EL (cell line): ENCODE measurements at regions not wholly inside any gene's neighbourhood (a gene's known extent, or its start where the extent isn't known, plus 50 kb on each side); places are given as distances from the start of the nearest gene placed in this dataset.
A peak's percentile ranks its signal among the peaks of the same experiment; 100 is the strongest.
"Not testable (repeated sequence)": the region's sequence is repeated elsewhere in the genome, so short reads cannot be mapped to it uniquely, and the experiment has no call there.

Source experiments
- DNase-seq: peaks from one replicate; pipeline ENCODE4 v3.0.0-alpha.2; 2016

- no peak for DNase-seq
These were observed 1635.4 kb upstream of the FLRT2 start for GRCh38 chr14:83894568-83894967.

DNA sequence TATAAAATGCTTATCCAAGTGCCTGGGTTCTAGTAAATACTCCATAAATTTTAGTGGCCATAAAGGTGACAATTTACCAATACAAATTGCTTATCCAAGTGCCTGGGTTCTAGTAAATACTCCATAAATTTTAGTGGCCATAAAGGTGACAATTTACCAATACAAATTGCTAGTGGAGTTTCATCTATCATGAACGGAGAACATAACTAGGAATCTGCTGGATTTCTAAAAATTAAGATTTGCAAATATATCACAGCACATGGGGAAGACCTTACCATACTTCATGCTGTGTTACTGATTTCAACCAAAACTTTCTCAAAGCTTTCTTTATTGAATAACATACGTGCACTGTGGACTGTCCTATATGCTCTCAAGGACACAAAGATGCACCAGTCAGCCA, 1631.4 kb upstream of the FLRT2 start:
- DNase-seq, result not testable (repeated sequence)

GRCh38 chr14:83899706-83900105, 1630.2 kb upstream of the FLRT2 start:
- DNase-seq, result no peak

DNA sequence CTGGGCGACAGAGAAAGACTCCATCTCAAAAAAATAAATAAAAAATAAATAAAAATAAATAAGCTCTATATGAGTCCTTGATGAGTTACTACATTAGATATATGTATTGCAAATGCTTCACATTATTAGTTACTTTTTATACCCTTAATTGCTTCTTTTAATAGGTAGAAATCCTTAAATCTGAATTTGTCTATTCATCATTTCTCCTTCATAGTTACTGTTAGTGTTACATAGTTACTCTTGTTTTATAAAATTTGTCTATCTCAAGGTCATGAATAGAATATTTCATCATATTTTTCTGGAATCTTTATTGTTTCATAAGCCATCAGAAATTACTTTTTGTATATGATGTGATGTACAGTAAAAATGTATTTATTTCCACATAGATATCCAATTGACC, 1624.8 kb upstream of the FLRT2 start:
- no peak for DNase-seq

- no peak for DNase-seq
These were observed 1621.5 kb upstream of the FLRT2 start for GRCh38 chr14:83908419-83908818.

DNA sequence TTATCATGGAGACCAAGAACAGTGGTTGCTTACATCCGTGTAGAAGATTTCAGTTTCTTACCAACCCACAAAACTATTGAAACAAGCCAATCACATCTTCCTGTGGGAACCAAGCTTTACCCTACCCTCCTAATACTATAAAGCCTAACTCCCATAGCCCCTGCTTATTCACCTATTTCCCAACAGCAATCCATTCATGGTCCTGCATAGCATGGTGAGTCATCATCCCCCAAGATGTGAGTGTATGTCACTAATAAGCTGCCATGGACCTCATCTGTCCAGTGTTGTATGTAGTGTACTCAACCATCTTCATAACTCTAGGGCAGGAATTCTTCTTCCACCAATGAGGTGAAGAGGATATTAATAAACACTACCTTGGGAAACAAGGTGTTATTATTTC, 1620.4 kb upstream of the FLRT2 start:
- DNase-seq, result peak; percentile 1

DNA sequence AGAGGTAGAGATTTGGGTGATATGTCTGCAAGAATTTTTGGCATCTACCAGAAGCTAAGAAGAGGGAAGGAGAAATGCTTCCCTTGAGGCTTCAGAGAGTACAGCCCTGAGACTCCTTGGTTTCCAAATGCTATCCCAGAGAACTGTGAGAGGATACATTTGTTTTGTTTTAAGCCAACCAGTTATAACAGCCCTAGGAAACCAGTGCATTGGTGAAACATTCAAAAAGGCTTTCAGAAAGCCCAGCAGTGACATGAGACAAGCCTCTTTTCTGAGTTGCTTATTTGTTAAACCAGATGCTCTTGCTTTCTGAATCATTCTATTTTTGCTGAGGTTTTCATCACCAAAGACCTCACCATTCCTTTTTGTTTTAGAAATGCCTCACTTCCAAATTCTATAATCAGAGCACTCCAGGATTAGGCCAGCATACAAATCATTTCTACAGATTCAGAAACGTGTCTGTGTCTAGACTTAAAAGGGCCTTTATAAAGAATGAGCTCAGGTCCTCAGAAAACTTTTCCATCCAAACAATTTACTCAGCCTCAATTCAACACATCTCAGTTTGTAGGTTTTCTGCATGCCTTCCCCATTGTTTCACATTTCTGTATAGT, 1617.8 kb upstream of the FLRT2 start:
- DNase-seq, result no peak

- DNase-seq, result no peak
These were observed 1616.5 kb upstream of the FLRT2 start for GRCh38 chr14:83913476-83913875.

DNA sequence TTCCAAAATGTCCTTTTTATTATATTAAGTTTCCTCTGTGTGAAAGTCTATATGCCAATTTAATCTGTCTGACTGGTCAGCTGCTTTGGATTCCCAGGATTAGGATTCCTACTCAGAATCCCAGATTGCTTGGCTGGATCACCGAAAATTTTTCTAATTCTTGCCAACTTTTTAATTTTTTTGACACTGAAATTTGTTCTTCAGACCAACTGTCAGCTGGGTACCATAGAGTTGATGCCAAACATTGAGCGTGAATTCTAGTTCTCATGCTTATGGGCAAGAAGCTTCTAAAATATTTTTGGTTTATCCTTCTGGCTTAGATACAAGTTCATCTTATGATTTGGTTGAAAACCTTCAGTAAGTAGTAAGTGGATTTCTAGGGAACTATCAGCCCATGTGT, 1611.4 kb upstream of the FLRT2 start:
- DNase-seq, result no peak

- DNase-seq, result not testable (repeated sequence)
These were observed 1610.3 kb upstream of the FLRT2 start for GRCh38 chr14:83919675-83920074.

GRCh38 chr14:83923842-83924241, 1606.1 kb upstream of the FLRT2 start:
- no peak for DNase-seq

GRCh38 chr14:83924259-83924658, 1605.7 kb upstream of the FLRT2 start:
- DNase-seq, result no peak

GRCh38 chr14:83940253-83940652, 1589.7 kb upstream of the FLRT2 start:
- DNase-seq, result no peak

DNA sequence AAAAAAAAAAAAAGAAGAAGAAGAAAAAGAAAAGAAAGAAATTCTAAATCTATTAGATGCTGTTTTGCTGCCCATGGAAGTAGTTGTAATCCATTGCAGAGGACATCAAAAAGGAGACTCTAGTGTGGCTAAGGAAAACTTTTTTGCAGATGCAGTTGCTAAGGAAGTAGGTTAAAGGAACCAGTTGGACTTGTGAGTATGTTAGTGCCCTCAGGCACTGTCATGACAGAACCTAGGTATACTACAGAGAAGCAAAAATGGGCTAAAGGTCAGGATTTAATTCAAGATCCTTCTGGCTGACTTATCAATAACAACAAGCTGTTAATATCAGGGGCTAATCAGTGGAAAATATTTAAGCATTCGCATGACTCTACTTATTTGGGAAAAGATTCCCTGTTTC, 1571.6 kb upstream of the FLRT2 start:
- DNase-seq, result no peak

DNA sequence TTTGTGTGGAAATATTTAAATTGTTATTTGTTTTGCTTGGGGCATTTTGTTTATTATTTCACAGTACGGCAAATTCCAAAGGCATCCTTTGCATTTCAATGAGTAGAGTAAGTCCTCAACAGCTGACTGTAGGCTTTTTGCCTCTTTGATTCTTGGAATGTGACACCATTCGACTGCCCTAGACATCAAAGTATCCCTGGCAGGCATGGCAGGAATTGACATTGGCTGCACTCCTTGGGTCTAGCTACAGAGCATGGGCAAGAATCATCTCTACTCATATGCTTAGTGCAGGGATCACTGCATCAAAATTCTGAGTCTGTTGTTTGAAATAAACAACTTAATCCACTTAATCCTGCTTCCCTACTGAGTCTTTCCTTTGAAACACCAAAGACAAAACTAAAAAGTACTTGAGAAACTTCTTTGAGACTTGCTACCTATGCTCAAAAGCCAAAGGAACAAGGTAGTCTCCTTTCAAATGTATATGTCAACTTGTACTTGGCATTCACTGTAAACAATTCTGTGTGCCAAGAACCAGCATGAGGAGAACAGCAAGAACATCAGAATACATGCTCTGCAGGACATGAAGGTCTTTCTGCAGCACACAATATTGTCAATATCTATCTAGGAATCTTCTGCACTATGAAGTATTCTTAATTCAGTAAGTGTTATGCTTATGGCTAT, 1569.0 kb upstream of the FLRT2 start:
- no peak for DNase-seq

DNA sequence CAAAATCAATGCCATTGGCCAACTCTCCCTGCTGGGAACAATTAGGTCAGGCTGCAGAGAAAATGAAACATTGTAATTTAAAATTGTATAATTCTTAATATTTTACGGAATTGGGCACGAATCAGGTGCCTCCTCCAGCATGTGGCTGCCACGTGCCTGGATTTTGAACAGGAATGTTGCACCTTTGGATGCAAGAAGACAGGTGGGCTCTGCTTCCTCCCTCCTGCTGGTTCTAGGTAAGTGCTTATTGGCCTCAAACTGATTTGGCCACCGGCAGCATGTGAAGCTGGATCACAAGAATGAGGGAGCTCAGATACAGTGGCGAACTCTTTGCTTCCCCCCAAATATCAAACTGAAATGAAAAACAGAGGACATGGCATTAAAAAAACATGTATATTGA, 1559.9 kb upstream of the FLRT2 start:
- no peak for DNase-seq

GRCh38 chr14:83972631-83973030, 1557.3 kb upstream of the FLRT2 start:
- DNase-seq, result no peak

GRCh38 chr14:83974647-83975163, 1555.2 kb upstream of the FLRT2 start:
- no peak for DNase-seq

GRCh38 chr14:83975435-83975834, 1554.5 kb upstream of the FLRT2 start:
- no peak for DNase-seq

DNA sequence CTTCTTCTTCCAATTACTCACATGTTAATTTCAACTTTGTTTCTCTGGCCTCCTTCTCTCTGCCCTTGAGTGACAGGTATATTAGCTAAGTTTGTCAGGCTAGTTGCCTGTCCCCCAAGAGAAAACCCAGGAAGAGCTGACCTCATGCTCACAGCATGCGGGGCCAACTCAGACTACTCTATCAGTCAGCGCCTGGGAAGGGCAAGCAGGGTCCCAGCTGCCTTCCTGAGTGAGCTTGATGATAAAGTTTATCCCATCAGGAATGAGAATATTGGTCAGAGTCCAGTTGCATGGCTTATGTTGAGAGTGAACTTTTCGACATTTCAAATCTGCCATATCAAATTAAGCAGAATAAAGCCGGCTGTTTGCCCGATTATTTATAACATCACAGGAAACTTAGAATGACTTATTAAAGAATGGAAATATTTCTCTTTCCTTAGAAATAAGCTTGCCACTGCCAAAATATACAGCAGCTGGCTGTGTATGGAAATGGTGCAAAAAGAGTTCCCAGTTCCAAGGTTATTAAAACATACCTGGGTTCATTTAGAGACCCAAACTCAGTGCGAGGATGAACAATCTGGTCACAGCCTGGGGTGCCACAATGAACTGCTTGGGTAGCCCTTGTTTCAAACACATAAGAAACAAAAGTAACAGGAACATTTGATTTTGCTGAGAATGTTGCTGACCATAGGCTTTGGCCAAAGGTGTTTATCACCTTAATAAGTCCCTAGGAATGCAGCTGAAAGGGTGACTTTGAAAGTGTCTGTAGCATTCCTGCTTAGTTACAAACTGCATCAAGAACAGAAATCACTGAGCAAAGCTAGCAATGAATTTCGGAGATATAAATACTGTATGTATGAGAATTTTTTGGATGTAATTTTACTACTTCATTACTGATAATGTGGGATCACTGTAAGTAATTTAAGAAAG, 1553.8 kb upstream of the FLRT2 start:
- no peak for DNase-seq

GRCh38 chr14:83977583-83977982, 1552.4 kb upstream of the FLRT2 start:
- no peak for DNase-seq

DNA sequence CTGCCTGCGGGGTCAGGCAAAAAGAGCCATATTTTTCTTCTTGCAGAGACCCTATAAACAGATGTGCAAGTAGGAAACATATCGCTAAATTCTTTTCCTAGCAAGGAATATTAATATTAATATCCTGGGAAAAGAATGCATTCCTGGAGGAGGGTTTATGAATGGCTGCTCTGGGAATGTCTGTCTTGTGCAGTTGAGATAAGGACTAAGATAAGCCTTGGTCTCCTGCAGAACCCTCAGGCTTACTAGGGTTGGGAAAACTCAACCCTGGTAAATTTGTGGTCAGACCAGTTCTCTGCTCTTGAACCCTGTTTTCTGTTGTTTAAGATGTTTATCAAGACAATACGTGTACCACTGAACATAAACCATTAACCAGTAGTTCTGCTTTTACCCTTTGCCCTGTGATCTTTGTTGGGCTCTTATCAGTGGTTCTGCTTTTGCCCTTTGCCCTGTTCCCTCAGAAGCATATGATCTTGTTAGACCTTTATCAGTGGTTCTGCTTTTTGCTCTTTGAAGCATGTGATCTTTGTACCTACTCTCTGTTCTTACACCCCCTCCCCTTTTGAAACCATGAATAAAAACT, 1548.2 kb upstream of the FLRT2 start:
- not testable (repeated sequence) for DNase-seq

DNA sequence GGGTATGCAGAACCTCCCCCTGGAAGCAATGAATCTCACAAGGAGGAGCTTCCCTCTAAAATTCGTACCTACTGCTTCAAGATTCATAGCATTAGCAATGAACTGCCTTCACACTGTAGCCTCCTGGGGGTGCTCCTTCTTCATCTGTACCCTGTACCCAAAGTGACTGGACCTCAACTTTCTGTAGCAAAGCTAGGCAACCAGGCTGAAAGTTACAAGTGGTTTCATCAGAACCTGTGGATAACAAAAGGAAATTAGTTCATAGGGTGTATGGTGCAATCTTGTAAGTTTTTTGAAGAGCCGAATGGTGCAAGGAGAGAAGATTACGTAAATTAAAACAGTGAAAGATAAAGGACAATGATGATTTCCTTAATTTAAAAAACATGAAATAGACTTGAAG, 1541.7 kb upstream of the FLRT2 start:
- no peak for DNase-seq
